Mucosa of descending colon (tissue), 3 donors: ENCODE measurements at regions not wholly inside any gene's neighbourhood (a gene's known extent, or its start where the extent isn't known, plus 50 kb on each side); places are given as distances from the start of the nearest gene placed in this dataset.

Experiments
- ATAC-seq: fragments of 200-7000 bp; cut with Tn5 transposase; one replicate; pipeline ENCODE4 v1.9.1; 2020; ENCODE audit warnings: mild to moderate bottlenecking, moderate library complexity
- DNase-seq, 3 donors: peaks; one replicate each; pipeline ENCODE4 v3.0.0-alpha.2; 2020
- H3K36me3 ChIP-seq: fragments of 200-600 bp; one replicate; pipeline ENCODE4 v1.8.0; 2021; ENCODE audit warnings: low read depth, mild to moderate bottlenecking
- H3K4me1 ChIP-seq: fragments of 200-600 bp; one replicate; pipeline ENCODE4 v1.8.0; 2021; ENCODE audit warnings: low read depth, mild to moderate bottlenecking
- H3K4me3 ChIP-seq: fragments of 200-600 bp; one replicate; pipeline ENCODE4 v1.8.0; 2021; ENCODE audit warnings: mild to moderate bottlenecking
- H3K9me3 ChIP-seq: fragments of 200-600 bp; one replicate; pipeline ENCODE4 v1.8.0; 2021; ENCODE audit warnings: mild to moderate bottlenecking
- intact Hi-C, 2 donors: fragments of 100-400 bp; cut with DNase I in 1 of 2; cut with micrococcal nuclease in 1 of 2; formaldehyde crosslinking; loops; one replicate each; pipeline versions ENCODE4 v1.11.0 to v1.11.1; 2022; cut with DNase I, micrococcal nuclease
- TF ChIP-seq, protein P1 (sequence below): fragments of 200-600 bp; IDR thresholded peaks from one replicate; pipeline ENCODE4 v1.8.0; 2022; ENCODE audit warnings: antibody characterized with exemption, mild to moderate bottlenecking
- donor health status: DM: no; HTN: no; CAD: no; lungs with moderate emphysema.
- donor health status: DM: no; HTN: no; CAD: no.
- donor health status: DM: no; HTN: yes; CAD: no.

GRCh38 chr15:62568702-62569101 lies 403.6 kb upstream of the C2CD4B start:
- H3K9me3 ChIP-seq, result no peaks in the 10 kb centered on the region
- intact Hi-C loops, result no loop called here
- peaks cover 41% of the 10 kb centered on the region for H3K4me1 ChIP-seq
- no peaks in the 10 kb centered on the region for H3K36me3 ChIP-seq
- TF ChIP-seq, protein P1, sequence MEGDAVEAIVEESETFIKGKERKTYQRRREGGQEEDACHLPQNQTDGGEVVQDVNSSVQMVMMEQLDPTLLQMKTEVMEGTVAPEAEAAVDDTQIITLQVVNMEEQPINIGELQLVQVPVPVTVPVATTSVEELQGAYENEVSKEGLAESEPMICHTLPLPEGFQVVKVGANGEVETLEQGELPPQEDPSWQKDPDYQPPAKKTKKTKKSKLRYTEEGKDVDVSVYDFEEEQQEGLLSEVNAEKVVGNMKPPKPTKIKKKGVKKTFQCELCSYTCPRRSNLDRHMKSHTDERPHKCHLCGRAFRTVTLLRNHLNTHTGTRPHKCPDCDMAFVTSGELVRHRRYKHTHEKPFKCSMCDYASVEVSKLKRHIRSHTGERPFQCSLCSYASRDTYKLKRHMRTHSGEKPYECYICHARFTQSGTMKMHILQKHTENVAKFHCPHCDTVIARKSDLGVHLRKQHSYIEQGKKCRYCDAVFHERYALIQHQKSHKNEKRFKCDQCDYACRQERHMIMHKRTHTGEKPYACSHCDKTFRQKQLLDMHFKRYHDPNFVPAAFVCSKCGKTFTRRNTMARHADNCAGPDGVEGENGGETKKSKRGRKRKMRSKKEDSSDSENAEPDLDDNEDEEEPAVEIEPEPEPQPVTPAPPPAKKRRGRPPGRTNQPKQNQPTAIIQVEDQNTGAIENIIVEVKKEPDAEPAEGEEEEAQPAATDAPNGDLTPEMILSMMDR, result no peak
- ATAC-seq (no peak), DNase-seq (no peak)
- H3K4me3 ChIP-seq, result no peak overlapping the region

- Histone ChIP-seq H3K9me3 (no peaks in the 10 kb centered on the region), H3K4me3 (no peak overlapping the region), H3K4me1 (peaks cover 41% of the 10 kb centered on the region), H3K36me3 (no peaks in the 10 kb centered on the region)
- intact Hi-C loops, result no loop called here
- ATAC-seq, result peak; percentile 83
- TF ChIP-seq, protein P1, result no peak
- peak; percentile 89 to 94 (median 90) for DNase-seq
These were observed 404.6 kb upstream of the C2CD4B start for GRCh38 chr15:62569460-62570404.

DNA sequence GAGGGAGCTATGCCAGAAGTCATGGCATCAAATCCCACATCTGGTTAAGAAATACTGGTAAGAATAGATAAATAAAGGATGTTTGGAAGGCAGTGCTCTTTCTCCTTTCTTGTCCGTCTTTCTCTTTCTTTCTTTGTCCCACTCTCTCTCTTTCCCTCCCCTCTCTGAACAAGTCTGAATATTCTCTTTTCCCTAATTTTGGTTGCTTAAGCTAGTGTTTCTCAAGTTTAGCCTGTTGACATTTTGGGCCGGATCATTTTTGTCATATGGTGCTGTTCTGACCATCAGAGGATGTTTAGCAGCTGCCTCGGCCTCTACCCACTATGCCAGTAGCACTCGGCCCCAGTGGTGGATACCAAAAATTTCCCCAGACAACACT lies 405.3 kb upstream of the C2CD4B start:
- Histone ChIP-seq H3K9me3 (no peaks in the 10 kb centered on the region), H3K4me1 (peaks cover 34% of the 10 kb centered on the region), H3K4me3 (no peak overlapping the region), H3K36me3 (no peaks in the 10 kb centered on the region)
- no peak for DNase-seq
- intact Hi-C loops, result no loop called here
- ATAC-seq, result no peak
- TF ChIP-seq, protein P1, result no peak

DNA sequence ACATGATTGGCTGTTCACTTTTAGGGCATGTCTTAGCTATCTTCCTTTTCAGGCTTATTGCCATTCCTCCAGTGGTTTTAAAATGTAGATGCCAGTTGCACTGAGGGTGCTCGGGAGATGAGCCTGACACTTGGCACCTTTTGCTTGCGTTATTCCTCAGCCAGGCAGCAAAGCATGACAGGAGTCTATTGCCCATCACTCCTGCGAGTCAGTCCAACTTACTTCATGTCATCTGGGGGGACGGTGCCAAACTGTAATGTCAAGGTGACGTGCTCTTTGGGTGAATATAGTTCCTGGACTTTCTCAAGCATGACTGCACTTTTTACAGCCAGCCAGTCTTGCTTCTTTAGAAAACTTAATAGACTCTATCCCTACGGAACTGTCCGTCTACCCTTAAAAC lies 406.0 kb upstream of the C2CD4B start:
- Histone ChIP-seq H3K9me3 (no peaks in the 10 kb centered on the region), H3K4me1 (peaks cover 28% of the 10 kb centered on the region), H3K36me3 (no peaks in the 10 kb centered on the region), H3K4me3 (no peak overlapping the region)
- DNase-seq, result no peak
- TF ChIP-seq, protein P1, result no peak
- ATAC-seq, result no peak
- intact Hi-C loops, result no loop called here

GRCh38 chr15:62572797-62573196 lies 407.7 kb upstream of the C2CD4B start:
- no peaks in the 10 kb centered on the region for H3K9me3 ChIP-seq
- DNase-seq, result no peak
- TF ChIP-seq, protein P1, result no peak
- no peaks in the 10 kb centered on the region for H3K36me3 ChIP-seq
- ATAC-seq, result no peak
- peaks cover 23% of the 10 kb centered on the region for H3K4me1 ChIP-seq
- intact Hi-C loops, result no loop called here
- H3K4me3 ChIP-seq, result no peak overlapping the region
